Esophagus mucosa (tissue), 1 donor: ENCODE measurements at regions not wholly inside any gene's neighbourhood (a gene's known extent, or its start where the extent isn't known, plus 50 kb on each side); places are given as distances from the start of the nearest gene placed in this dataset.
A peak's percentile ranks its signal among the peaks of the same experiment; 100 is the strongest.
"Not testable (repeated sequence)": the region's sequence is repeated elsewhere in the genome, so short reads cannot be mapped to it uniquely, and the experiment has no call there.

Experiments used
- ATAC-seq: fragments of 200-7000 bp; cut with Tn5 transposase; one replicate; pipeline ENCODE4 v1.9.1; 2020
- donor health status: DM: yes; HTN: yes; CAD: no.

DNA sequence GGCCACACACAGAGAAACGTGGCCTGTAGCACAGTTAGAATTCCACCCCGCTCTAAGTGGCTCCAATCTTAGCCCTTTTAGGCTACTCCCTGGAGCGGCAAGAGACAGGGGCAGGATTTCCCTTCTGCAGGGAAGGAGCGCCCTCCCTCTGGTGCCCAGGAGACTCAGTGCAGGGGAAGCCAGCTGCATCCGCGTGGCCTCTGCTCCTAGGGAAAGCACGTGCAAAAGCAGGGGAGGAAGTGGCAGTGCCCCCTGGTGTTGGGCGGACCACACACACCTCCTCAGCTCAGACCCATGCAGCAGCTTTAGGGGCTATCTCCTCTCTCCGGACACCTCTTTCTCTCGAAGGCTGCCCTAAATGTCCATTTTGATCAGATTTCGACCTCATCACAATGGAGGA lies 50.0 kb downstream of the SPRING1 start:
- peak; percentile 64 for ATAC-seq

GRCh38 chr12:116684891-116685290 lies 53.0 kb downstream of the SPRING1 start:
- ATAC-seq, result no peak

DNA sequence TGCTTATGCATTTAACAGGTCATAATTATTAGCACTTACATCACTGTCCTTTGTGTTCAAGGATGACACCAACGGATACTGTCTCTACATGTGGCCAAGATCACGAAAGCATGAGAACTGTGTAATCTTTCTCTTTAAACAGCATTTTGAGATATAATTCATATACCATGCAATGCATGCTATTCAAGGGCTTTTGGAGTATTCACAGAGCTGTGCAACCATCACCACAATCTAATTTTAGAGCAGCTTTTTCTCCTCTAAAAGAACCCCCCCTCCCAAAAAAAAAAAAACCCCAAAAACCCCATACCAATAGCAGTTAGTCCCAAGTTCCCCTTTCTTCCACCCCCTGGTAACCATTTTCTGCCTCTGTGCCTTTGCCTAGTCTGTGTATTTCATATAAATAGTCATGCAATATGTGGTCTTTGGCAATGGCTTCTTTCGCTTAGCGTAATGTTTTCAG lies 60.6 kb downstream of the SPRING1 start:
- no peak for ATAC-seq

- ATAC-seq, result no peak
These were observed 62.3 kb downstream of the SPRING1 start for GRCh38 chr12:116675339-116676107.

DNA sequence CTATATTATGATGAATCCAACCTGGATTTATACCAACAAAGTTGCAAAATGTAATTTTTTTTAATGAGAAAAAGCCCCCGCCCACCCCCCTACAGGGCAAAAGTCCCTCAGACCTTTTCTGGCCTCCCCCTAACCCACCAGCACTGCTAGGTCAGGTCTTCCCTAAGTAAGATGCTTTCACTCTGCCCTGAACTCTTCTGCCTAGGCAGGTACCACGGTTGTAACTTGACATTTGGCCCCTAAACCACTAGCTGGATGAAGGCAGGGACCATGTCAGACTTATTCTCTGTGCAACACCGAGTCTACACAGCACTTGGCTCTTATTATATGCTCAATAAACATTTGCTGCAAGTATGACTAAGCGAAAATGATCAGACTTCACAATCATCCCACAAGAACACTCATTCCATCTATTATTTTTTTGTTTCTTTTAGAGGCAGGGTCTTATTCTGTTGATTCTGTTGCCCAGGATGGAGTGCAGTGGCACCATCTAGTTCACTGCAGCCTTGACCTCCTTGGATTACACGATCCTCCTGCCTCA lies 63.2 kb downstream of the SPRING1 start:
- ATAC-seq, result no peak

GRCh38 chr12:116673681-116674111 lies 64.2 kb downstream of the SPRING1 start:
- no peak for ATAC-seq

DNA sequence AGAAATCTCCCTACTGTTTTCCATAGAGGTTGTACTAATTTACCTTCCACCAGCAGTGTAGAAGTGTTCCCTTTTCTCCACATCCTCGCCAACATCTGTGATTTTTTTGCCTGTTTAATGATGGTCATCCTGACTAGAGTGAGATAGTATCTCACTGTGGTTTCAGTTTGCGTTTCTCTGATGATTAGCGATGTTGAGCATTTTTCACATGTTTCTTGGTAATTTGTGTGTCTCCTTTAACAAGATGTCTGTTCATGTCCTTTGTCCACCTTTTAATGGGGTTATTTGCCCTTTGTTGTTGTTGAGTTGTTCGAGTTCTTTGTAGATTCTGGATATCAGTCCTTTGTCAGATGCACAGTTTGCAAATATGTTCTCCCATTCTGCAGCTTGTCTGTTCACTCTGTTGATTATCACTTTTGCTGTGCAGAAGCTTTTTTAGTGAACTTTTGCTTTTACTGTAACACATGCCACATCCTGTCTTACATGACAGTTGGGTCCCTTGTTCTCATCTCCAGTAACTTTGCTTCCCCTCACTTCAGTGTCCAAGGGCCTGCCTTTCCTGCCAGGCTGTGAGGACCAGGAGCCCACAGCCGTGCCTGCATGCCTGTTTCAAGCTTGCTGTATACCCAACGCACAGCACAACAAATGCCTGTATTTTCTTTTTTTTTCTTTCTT lies 64.9 kb downstream of the SPRING1 start:
- no peak for ATAC-seq

DNA sequence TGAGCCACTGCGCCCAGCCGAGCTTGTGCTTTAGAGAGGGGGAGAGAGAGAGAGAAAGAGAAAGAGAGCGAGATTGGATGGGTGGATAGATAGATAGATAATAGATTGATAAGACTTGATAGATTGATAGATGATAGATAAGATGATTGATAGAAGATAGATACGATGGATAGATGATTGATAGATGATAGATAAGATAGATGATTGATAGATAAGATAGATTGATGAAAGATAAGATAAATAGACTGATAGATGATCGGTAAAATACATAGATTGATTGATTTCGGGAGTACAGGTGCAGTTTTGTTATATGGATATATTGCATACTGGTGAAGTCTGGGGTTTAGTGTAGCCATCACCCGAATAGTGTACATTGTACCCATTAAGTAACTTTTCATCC lies 65.9 kb downstream of the SPRING1 start:
- ATAC-seq, result no peak

GRCh38 chr12:116670859-116671258 lies 67.0 kb downstream of the SPRING1 start:
- no peak for ATAC-seq

DNA sequence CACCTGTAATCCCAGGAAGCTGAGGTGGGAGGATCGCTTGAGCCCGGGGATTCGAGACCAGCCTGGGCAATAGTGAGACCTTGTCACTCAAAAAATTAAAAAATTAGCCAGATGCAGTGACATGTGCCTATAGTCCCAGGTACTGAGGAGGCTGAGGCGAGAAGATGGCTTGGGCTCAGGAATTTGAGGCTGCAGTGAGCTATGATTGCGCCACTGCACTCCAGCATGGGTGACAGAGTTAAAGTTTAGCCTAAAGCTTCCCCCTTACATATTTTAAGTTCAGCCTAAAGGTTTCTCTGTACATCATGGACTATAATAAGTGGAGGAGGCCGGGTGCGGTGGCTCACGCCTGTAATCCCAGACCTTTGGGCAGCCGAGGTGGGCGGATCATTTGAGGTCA lies 70.1 kb downstream of the SPRING1 start:
- no peak for ATAC-seq

- not testable (repeated sequence) for ATAC-seq
These were observed 71.0 kb downstream of the SPRING1 start for GRCh38 chr12:116666829-116667228.

GRCh38 chr12:116666305-116666673 lies 71.6 kb downstream of the SPRING1 start:
- no peak for ATAC-seq

DNA sequence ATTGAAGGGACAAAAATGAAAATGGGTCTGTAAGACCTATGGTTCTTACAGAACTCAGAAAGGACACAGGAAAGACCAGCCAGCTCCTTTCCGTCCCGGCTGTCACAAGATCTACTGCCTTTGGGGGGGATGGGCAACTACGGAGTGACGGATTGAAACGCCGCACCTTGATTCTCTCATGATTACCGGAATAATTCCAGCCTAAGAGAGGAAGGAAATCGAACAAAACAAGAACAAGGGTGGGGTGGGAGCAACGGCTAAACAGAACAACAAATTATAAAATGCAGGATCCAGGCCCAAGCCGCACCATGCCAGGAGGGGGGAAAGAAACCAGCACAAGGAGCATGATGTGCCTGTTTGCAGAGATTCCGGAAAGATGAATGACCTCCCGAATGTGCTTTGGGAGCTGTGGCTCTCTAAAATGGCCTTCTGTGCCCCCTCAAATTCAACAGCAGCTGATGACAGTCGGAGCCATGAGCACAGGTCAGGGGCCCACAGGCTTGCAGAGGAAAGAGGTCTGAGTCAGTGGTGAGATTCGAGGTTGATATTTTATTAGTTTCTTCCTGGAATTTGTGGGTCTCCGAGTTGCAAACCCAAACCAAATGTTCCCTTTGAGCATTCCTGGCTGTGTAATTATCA lies 72.1 kb downstream of the SPRING1 start:
- no peak for ATAC-seq

DNA sequence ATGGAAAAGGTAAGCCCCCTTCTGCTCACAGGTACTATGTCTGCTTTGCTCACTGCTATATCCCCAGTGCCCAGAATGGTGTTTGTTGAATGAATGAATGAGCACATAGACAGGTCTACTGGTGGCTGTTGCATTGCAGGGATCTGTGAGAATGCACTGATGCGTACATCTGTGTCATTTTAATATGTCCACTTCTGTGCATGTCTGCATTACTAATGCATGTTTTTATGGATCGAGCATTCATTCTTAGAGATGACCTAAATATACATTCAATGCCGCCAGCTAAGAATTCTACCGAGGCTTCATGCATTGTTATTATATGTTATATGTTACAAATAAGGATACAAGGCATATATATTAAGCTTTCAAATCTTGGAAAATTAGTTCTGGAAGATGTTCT lies 73.8 kb downstream of the SPRING1 start:
- no peak for ATAC-seq

GRCh38 chr12:116662612-116663144 lies 75.2 kb downstream of the SPRING1 start:
- ATAC-seq, result peak; percentile 13

DNA sequence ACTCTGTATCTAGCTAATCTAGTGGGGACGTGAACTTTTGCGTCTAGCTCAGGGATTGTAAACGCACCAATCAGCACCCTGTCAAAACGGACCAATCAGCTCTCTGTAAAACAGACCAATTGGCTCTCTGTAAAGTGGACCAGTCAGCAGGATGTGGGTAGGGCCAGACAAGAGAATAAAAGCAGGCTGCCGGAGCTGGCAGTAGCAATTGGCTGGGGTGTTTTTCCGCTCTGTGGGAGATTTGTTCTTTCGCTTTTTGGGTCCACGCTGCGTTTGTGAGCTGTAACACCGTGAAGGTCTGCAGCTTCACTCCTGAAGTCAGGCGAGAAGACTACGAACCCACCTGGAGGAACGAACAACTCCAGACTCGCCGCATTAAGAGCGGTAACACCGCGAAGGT lies 76.5 kb downstream of the SPRING1 start:
- ATAC-seq, result no peak

- not testable (repeated sequence) for ATAC-seq
These were observed 77.1 kb downstream of the SPRING1 start for GRCh38 chr12:116660740-116661139.

GRCh38 chr12:116659771-116660481 lies 77.9 kb downstream of the SPRING1 start:
- ATAC-seq, result no peak

DNA sequence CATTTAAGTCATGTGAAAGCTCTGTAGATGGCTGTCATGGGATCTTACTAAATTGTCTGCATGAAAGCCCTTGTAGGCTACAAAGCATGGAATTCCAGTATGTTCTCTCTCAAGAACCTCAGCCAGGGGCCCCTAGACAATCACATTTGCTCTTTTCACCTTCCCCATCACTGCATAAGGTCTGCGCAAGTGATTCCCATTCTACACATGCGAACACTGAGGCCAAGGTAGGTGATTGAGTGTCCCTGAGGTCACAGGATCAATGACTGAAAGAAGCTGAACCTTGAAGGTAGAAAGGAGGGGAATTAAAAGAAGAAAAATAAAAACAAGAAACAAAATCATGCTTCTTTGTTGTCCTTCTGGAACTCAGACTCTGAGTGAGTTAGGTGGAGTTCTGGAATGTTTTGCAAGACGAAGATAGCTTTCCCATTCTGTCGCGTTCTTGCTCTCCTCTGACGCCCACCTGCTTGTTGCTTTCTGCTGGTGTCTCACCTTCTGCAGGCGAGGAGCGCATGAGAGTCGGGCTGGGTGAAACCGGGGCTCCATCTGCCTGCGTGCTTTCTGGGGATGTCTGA lies 79.9 kb downstream of the SPRING1 start:
- no peak for ATAC-seq

- ATAC-seq, result no peak
These were observed 81.6 kb downstream of the SPRING1 start for GRCh38 chr12:116656306-116656705.

GRCh38 chr12:116654226-116654743 lies 83.6 kb downstream of the SPRING1 start:
- ATAC-seq, result no peak

- no peak for ATAC-seq
These were observed 86.8 kb downstream of the SPRING1 start for GRCh38 chr12:116651089-116651488.
